ENCODE measurements at regions not wholly inside any gene's neighbourhood (a gene's known extent, or its start where the extent isn't known, plus 50 kb on each side); places are given as distances from the start of the nearest gene placed in this dataset.

- DNase-seq (ENCODE audit: low read depth, low spot score), result no peak
- no peaks in the 10 kb centered on the region for H3K36me3 ChIP-seq (ENCODE audit: insufficient read depth, insufficient read length, low read length)
- H3K9ac ChIP-seq (ENCODE audit: insufficient read length, low read depth), result no peak overlapping the region
- H3K4me1 ChIP-seq (ENCODE audit: insufficient read depth, insufficient read length), result peaks cover 2% of the 10 kb centered on the region
- TF ChIP-seq ZNF274 (IDR thresholded peaks at IDR 0.05; ENCODE audit: low read depth, low read length) (no peak), YY1 (IDR thresholded peaks at IDR 0.05; ENCODE audit: insufficient read depth, insufficient read length) (no peak), SUZ12 (IDR thresholded peaks at IDR 0.05; ENCODE audit: extremely low read depth, insufficient read depth, insufficient read length) (no peak)
- H3K4me3 ChIP-seq (ENCODE audit: insufficient read length, low read depth), result no peak overlapping the region
- H3K9me3 ChIP-seq (ENCODE audit: insufficient read depth, low read length), result no peaks in the 10 kb centered on the region
- no peaks in the 10 kb centered on the region for H3K27me3 ChIP-seq (ENCODE audit: insufficient read depth, insufficient read length)
Observed at GRCh38 chr14:98724734-98725133, 547.3 kb downstream of the BCL11B start.

- no peak for DNase-seq (ENCODE audit: low read depth, low spot score)
- no peaks in the 10 kb centered on the region for H3K27me3 ChIP-seq (ENCODE audit: insufficient read depth, insufficient read length)
- H3K36me3 ChIP-seq (ENCODE audit: insufficient read depth, insufficient read length, low read length), result no peaks in the 10 kb centered on the region
- no peak for TF ChIP-seq ZNF274 (IDR thresholded peaks at IDR 0.05; ENCODE audit: low read depth, low read length)
- TF ChIP-seq SUZ12 (IDR thresholded peaks at IDR 0.05; ENCODE audit: extremely low read depth, insufficient read depth, insufficient read length), result no peak
- no peak for TF ChIP-seq YY1 (IDR thresholded peaks at IDR 0.05; ENCODE audit: insufficient read depth, insufficient read length)
- H3K9ac ChIP-seq (ENCODE audit: insufficient read length, low read depth), result no peak overlapping the region
- H3K9me3 ChIP-seq (ENCODE audit: insufficient read depth, low read length), result no peaks in the 10 kb centered on the region
- H3K4me3 ChIP-seq (ENCODE audit: insufficient read length, low read depth), result no peak overlapping the region
- H3K4me1 ChIP-seq (ENCODE audit: insufficient read depth, insufficient read length), result peaks cover 2% of the 10 kb centered on the region
Observed at GRCh38 chr14:98725191-98725590, 546.8 kb downstream of the BCL11B start.

- H3K9me3 ChIP-seq (ENCODE audit: insufficient read depth, low read length), result no peaks in the 10 kb centered on the region
- DNase-seq (ENCODE audit: low read depth, low spot score), result no peak
- no peak overlapping the region for H3K4me3 ChIP-seq (ENCODE audit: insufficient read length, low read depth)
- no peaks in the 10 kb centered on the region for H3K27me3 ChIP-seq (ENCODE audit: insufficient read depth, insufficient read length)
- no peak overlapping the region for H3K9ac ChIP-seq (ENCODE audit: insufficient read length, low read depth)
- H3K36me3 ChIP-seq (ENCODE audit: insufficient read depth, insufficient read length, low read length), result no peaks in the 10 kb centered on the region
- H3K4me1 ChIP-seq (ENCODE audit: insufficient read depth, insufficient read length), result peaks cover 2% of the 10 kb centered on the region
- TF ChIP-seq ZNF274 (IDR thresholded peaks at IDR 0.05; ENCODE audit: low read depth, low read length) (no peak), YY1 (IDR thresholded peaks at IDR 0.05; ENCODE audit: insufficient read depth, insufficient read length) (no peak), SUZ12 (IDR thresholded peaks at IDR 0.05; ENCODE audit: extremely low read depth, insufficient read depth, insufficient read length) (no peak)
Observed at GRCh38 chr14:98725676-98726075, 546.3 kb downstream of the BCL11B start.

GRCh38 chr14:98726585-98727405 lies 545.2 kb downstream of the BCL11B start:
- Histone ChIP-seq H3K27me3 (ENCODE audit: insufficient read depth, insufficient read length) (no peaks in the 10 kb centered on the region), H3K4me1 (ENCODE audit: insufficient read depth, insufficient read length) (peaks cover 2% of the 10 kb centered on the region), H3K9ac (ENCODE audit: insufficient read length, low read depth) (no peak overlapping the region), H3K36me3 (ENCODE audit: insufficient read depth, insufficient read length, low read length) (no peaks in the 10 kb centered on the region), H3K9me3 (ENCODE audit: insufficient read depth, low read length) (no peaks in the 10 kb centered on the region), H3K4me3 (ENCODE audit: insufficient read length, low read depth) (no peak overlapping the region)
- no peak for TF ChIP-seq ZNF274 (IDR thresholded peaks at IDR 0.05; ENCODE audit: low read depth, low read length)
- no peak for TF ChIP-seq SUZ12 (IDR thresholded peaks at IDR 0.05; ENCODE audit: extremely low read depth, insufficient read depth, insufficient read length)
- DNase-seq (ENCODE audit: low read depth, low spot score), result no peak

- DNase-seq (ENCODE audit: low read depth, low spot score), result no peak
- H3K36me3 ChIP-seq (ENCODE audit: insufficient read depth, insufficient read length, low read length), result no peaks in the 10 kb centered on the region
- no peak for TF ChIP-seq SUZ12 (IDR thresholded peaks at IDR 0.05; ENCODE audit: extremely low read depth, insufficient read depth, insufficient read length)
- TF ChIP-seq YY1 (IDR thresholded peaks at IDR 0.05; ENCODE audit: insufficient read depth, insufficient read length), result no peak
- H3K9ac ChIP-seq (ENCODE audit: insufficient read length, low read depth), result no peak overlapping the region
- H3K27me3 ChIP-seq (ENCODE audit: insufficient read depth, insufficient read length), result no peaks in the 10 kb centered on the region
- no peaks in the 10 kb centered on the region for H3K9me3 ChIP-seq (ENCODE audit: insufficient read depth, low read length)
- peaks cover 2% of the 10 kb centered on the region for H3K4me1 ChIP-seq (ENCODE audit: insufficient read depth, insufficient read length)
- H3K4me3 ChIP-seq (ENCODE audit: insufficient read length, low read depth), result no peak overlapping the region
Observed at GRCh38 chr14:98728024-98728423, 544.0 kb downstream of the BCL11B start.

- DNase-seq (ENCODE audit: low read depth, low spot score), result no peak
- Histone ChIP-seq H3K4me1 (ENCODE audit: insufficient read depth, insufficient read length) (peaks cover 2% of the 10 kb centered on the region), H3K36me3 (ENCODE audit: insufficient read depth, insufficient read length, low read length) (no peaks in the 10 kb centered on the region), H3K4me3 (ENCODE audit: insufficient read length, low read depth) (no peak overlapping the region), H3K9me3 (ENCODE audit: insufficient read depth, low read length) (no peaks in the 10 kb centered on the region), H3K27me3 (ENCODE audit: insufficient read depth, insufficient read length) (no peaks in the 10 kb centered on the region), H3K9ac (ENCODE audit: insufficient read length, low read depth) (no peak overlapping the region)
- TF ChIP-seq YY1 (IDR thresholded peaks at IDR 0.05; ENCODE audit: insufficient read depth, insufficient read length) (no peak), SUZ12 (IDR thresholded peaks at IDR 0.05; ENCODE audit: extremely low read depth, insufficient read depth, insufficient read length) (no peak), ZNF274 (IDR thresholded peaks at IDR 0.05; ENCODE audit: low read depth, low read length) (no peak)
Observed at GRCh38 chr14:98728836-98729235, 543.2 kb downstream of the BCL11B start.

GRCh38 chr14:98731286-98731685 lies 540.7 kb downstream of the BCL11B start:
- no peaks in the 10 kb centered on the region for H3K9me3 ChIP-seq (ENCODE audit: insufficient read depth, low read length)
- H3K27me3 ChIP-seq (ENCODE audit: insufficient read depth, insufficient read length), result no peaks in the 10 kb centered on the region
- no peak overlapping the region for H3K9ac ChIP-seq (ENCODE audit: insufficient read length, low read depth)
- H3K4me3 ChIP-seq (ENCODE audit: insufficient read length, low read depth), result no peak overlapping the region
- H3K36me3 ChIP-seq (ENCODE audit: insufficient read depth, insufficient read length, low read length), result no peaks in the 10 kb centered on the region
- TF ChIP-seq ZNF274 (IDR thresholded peaks at IDR 0.05; ENCODE audit: low read depth, low read length) (no peak), SUZ12 (IDR thresholded peaks at IDR 0.05; ENCODE audit: extremely low read depth, insufficient read depth, insufficient read length) (no peak), YY1 (IDR thresholded peaks at IDR 0.05; ENCODE audit: insufficient read depth, insufficient read length) (no peak)
- DNase-seq (ENCODE audit: low read depth, low spot score), result no peak
- H3K4me1 ChIP-seq (ENCODE audit: insufficient read depth, insufficient read length), result no peaks in the 10 kb centered on the region
